ENCODE measurements at regions not wholly inside any gene's neighbourhood (a gene's known extent, or its start where the extent isn't known, plus 50 kb on each side); places are given as distances from the start of the nearest gene placed in this dataset.

GRCh38 chr10:111200505-111201186, 123.8 kb downstream of the ADRA2A start:
- no peak for DNase-seq (ENCODE audit: low read depth)

GRCh38 chr10:111203615-111204014, 126.8 kb downstream of the ADRA2A start:
- DNase-seq (ENCODE audit: low read depth): no peak

GRCh38 chr10:111204838-111205237, 128.0 kb downstream of the ADRA2A start:
- no peak for DNase-seq (ENCODE audit: low read depth)

GRCh38 chr10:111206521-111206920, 129.7 kb downstream of the ADRA2A start:
- no peak for DNase-seq (ENCODE audit: low read depth)

GRCh38 chr10:111207500-111207899, 130.7 kb downstream of the ADRA2A start:
- peak; percentile 1 for DNase-seq (ENCODE audit: low read depth)

- DNase-seq (ENCODE audit: low read depth): no peak
These were observed 132.1 kb downstream of the ADRA2A start for GRCh38 chr10:111208951-111209350.

- no peak for DNase-seq (ENCODE audit: low read depth)
These were observed 132.9 kb downstream of the ADRA2A start for GRCh38 chr10:111209692-111210091.

- DNase-seq (ENCODE audit: low read depth): no peak
These were observed 134.4 kb downstream of the ADRA2A start for GRCh38 chr10:111211241-111211640.

- no peak for DNase-seq (ENCODE audit: low read depth)
These were observed 134.9 kb downstream of the ADRA2A start for GRCh38 chr10:111211706-111212105.

- no peak for DNase-seq (ENCODE audit: low read depth)
These were observed 145.1 kb downstream of the ADRA2A start for GRCh38 chr10:111221682-111222480.

- no peak for DNase-seq (ENCODE audit: low read depth)
These were observed 146.1 kb downstream of the ADRA2A start for GRCh38 chr10:111222961-111223360.

GRCh38 chr10:111231779-111232178, 154.9 kb downstream of the ADRA2A start:
- no peak for DNase-seq (ENCODE audit: low read depth)

GRCh38 chr10:111233439-111233838, 156.6 kb downstream of the ADRA2A start:
- DNase-seq (ENCODE audit: low read depth): no peak

GRCh38 chr10:111234234-111234913, 157.5 kb downstream of the ADRA2A start:
- DNase-seq (ENCODE audit: low read depth): no peak

- no peak for DNase-seq (ENCODE audit: low read depth)
These were observed 158.1 kb downstream of the ADRA2A start for GRCh38 chr10:111234914-111235302.

GRCh38 chr10:111240348-111240747, 163.5 kb downstream of the ADRA2A start:
- DNase-seq (ENCODE audit: low read depth): no peak

GRCh38 chr10:111243126-111243525, 166.3 kb downstream of the ADRA2A start:
- DNase-seq (ENCODE audit: low read depth): no peak

GRCh38 chr10:111246136-111246535, 169.3 kb downstream of the ADRA2A start:
- no peak for DNase-seq (ENCODE audit: low read depth)

GRCh38 chr10:111246814-111247452, 170.1 kb downstream of the ADRA2A start:
- DNase-seq (ENCODE audit: low read depth): no peak

GRCh38 chr10:111247781-111248389, 171.1 kb downstream of the ADRA2A start:
- no peak for DNase-seq (ENCODE audit: low read depth)

- no peak for DNase-seq (ENCODE audit: low read depth)
These were observed 173.1 kb downstream of the ADRA2A start for GRCh38 chr10:111249925-111250324.

GRCh38 chr10:111261081-111261615, 184.3 kb downstream of the ADRA2A start:
- DNase-seq (ENCODE audit: low read depth): no peak
